SK-N-SH (cell line): ENCODE measurements at regions not wholly inside any gene's neighbourhood (a gene's known extent, or its start where the extent isn't known, plus 50 kb on each side); places are given as distances from the start of the nearest gene placed in this dataset.
A peak's percentile ranks its signal among the peaks of the same experiment; 100 is the strongest.

ENCODE experiments used
- CTCF ChIA-PET: fragments of 300-600, 350-600 bp; formaldehyde crosslinking; extraction: SDS; loops from one replicate; lab custom pipeline; 2021; lab: Yijun Ruan, JAX
- POLR2A ChIA-PET: fragments of 350-600 bp; sonication (Branson Sonifier 250); formaldehyde crosslinking; extraction: SDS; loops from one replicate; lab custom pipeline; 2020; ENCODE audit warnings: antibody characterized with exemption, inconsistent platforms; lab: Yijun Ruan, JAX
- DNase-seq: peaks from one replicate; pipeline ENCODE4 v3.0.0; 2012
- H2AFZ ChIP-seq: fragments of 200-600 bp; sonication (generic); 2 replicates; pipeline ENCODE4 v1.8.1; 2016; ENCODE audit warnings: antibody characterized with exemption, mild to moderate bottlenecking, low read depth
- H3F3A ChIP-seq: fragments of 200-600 bp; sonication (generic); replicated peaks from 2 replicates; pipeline ENCODE3; 2016; ENCODE audit warnings: antibody characterized with exemption, mild to moderate bottlenecking; ENCODE audit not compliant: insufficient read depth
- H3K27ac ChIP-seq, 2 experiments: fragments of 200-500 bp in 1 of 2; fragments of 200-600 bp in 1 of 2; sonication (Bioruptor generic) in 1 of 2; sonication (generic), shearing (Covaris generic) in 1 of 2; 2 replicates each; pipeline versions ENCODE4 v1.5.1 to v1.6.1; 2014 to 2016; ENCODE audit warnings: low read depth in 2 of 2, inconsistent platforms in 1 of 2, low read length in 1 of 2, mild to moderate bottlenecking in 1 of 2, mixed read lengths in 1 of 2
- H3K27me3 ChIP-seq: fragments of 200-600 bp; sonication (generic), shearing (Covaris generic); 2 replicates; pipeline ENCODE4 v1.6.1; 2016; ENCODE audit warnings: mixed run types; ENCODE audit not compliant: insufficient read depth
- H3K36me3 ChIP-seq, 2 experiments: fragments of 200-500 bp in 1 of 2; fragments of 200-600 bp in 1 of 2; sonication (Bioruptor generic) in 1 of 2; sonication (generic) in 1 of 2; replicated peaks in 1 of 2; 2 replicates each; pipeline versions ENCODE3 to v1.5.1; 2014 to 2016; ENCODE audit warnings: low read length in 1 of 2, mild to moderate bottlenecking in 1 of 2; ENCODE audit not compliant: insufficient read depth in 2 of 2, control insufficient read depth in 1 of 2
- H3K4me1 ChIP-seq, 2 experiments: fragments of 200-500 bp in 1 of 2; fragments of 200-600 bp in 1 of 2; sonication (Bioruptor generic) in 1 of 2; sonication (generic), shearing (Covaris generic) in 1 of 2; 2 replicates each; pipeline versions ENCODE4 v1.5.1 to v1.6.1; 2014 to 2016; ENCODE audit warnings: low read depth in 1 of 2, low read length in 1 of 2, mixed run types in 1 of 2; ENCODE audit not compliant: insufficient read depth in 2 of 2, control insufficient read depth in 1 of 2
- H3K4me2 ChIP-seq: fragments of 200-600 bp; sonication (generic), shearing (Covaris generic); 2 replicates; pipeline ENCODE4 v1.6.1; 2017; ENCODE audit warnings: mixed run types
- H3K4me3 ChIP-seq, 2 experiments: fragments of 200-500 bp in 1 of 2; fragments of 200-600 bp in 1 of 2; sonication (Bioruptor generic) in 1 of 2; sonication (generic), shearing (Covaris generic) in 1 of 2; 2 replicates each; pipeline versions ENCODE4 v1.5.1 to v1.8.1; 2014 to 2016; ENCODE audit warnings: low read depth in 2 of 2, inconsistent platforms in 1 of 2, low read length in 1 of 2, mild to moderate bottlenecking in 1 of 2, mixed read lengths in 1 of 2, moderate library complexity in 1 of 2
- H3K79me2 ChIP-seq: fragments of 200-600 bp; sonication (generic); 2 replicates; pipeline ENCODE4 v1.8.1; 2017; ENCODE audit warnings: mild to moderate bottlenecking; ENCODE audit not compliant: insufficient read depth
- H3K9ac ChIP-seq: fragments of 200-600 bp; sonication (generic); 2 replicates; pipeline ENCODE4 v1.6.1; 2017; ENCODE audit warnings: mixed run types
- H3K9me2 ChIP-seq: fragments of 200-600 bp; sonication (generic); 2 replicates; pipeline ENCODE4 v1.6.1; 2017; ENCODE audit warnings: mixed run types
- H3K9me3 ChIP-seq: fragments of 200-600 bp; sonication (generic); 2 replicates; pipeline ENCODE4 v1.6.1; 2017; ENCODE audit warnings: mixed run types, mild to moderate bottlenecking, moderate library complexity
- H4K20me1 ChIP-seq: fragments of 200-600 bp; sonication (generic); 2 replicates; pipeline ENCODE4 v1.6.1; 2017; ENCODE audit warnings: mild to moderate bottlenecking, mixed run types; ENCODE audit not compliant: insufficient read depth
- ELF1 ChIP-seq: IDR thresholded peaks from 2 replicates; pipeline ENCODE4 v1.4.0; 2012
- EP300 ChIP-seq, 2 experiments: IDR thresholded peaks; 2 replicates each; pipeline versions ENCODE4 v1.4.0 to v1.6.1; 2012; ENCODE audit warnings: borderline replicate concordance in 1 of 2, low read depth in 1 of 2, low read length in 1 of 2
- EZH2phosphoT487 ChIP-seq: fragments of 200-600 bp; sonication (generic); IDR thresholded peaks from 2 replicates; pipeline ENCODE4 v1.6.1; 2017; ENCODE audit warnings: low read depth, mixed run types, mild to moderate bottlenecking, antibody characterized with exemption, moderate library complexity, borderline replicate concordance
- FOXJ3 ChIP-seq: sonication (generic); formaldehyde crosslinking; IDR thresholded peaks from 2 replicates; pipeline ENCODE4 v1.5.1; 2020; ENCODE audit warnings: mild to moderate bottlenecking, missing genetic modification reagents
- GATA2 ChIP-seq: sonication (generic); formaldehyde crosslinking; IDR thresholded peaks from 2 replicates; pipeline ENCODE4 v1.5.0; 2020; ENCODE audit warnings: mild to moderate bottlenecking, missing genetic modification reagents
- MXI1 ChIP-seq: IDR thresholded peaks from 2 replicates; pipeline ENCODE4 v1.6.1; 2012; ENCODE audit warnings: mild to moderate bottlenecking, low read depth, low read length, improper control_type of control experiment
- NFIC ChIP-seq: IDR thresholded peaks from 2 replicates; pipeline ENCODE4 v1.4.0; 2012; ENCODE audit warnings: borderline replicate concordance
- RCOR1 ChIP-seq: fragments of 150-350 bp; IDR thresholded peaks from 2 replicates; pipeline ENCODE4 v1.6.1; 2017; ENCODE audit warnings: antibody characterized with exemption, low read length
- RFX5 ChIP-seq: IDR thresholded peaks from 2 replicates; pipeline ENCODE4 v1.6.1; 2012; ENCODE audit warnings: mild to moderate bottlenecking, improper control_type of control experiment, low read length
- SIN3A ChIP-seq: IDR thresholded peaks from 2 replicates; pipeline ENCODE4 v1.6.1; 2012; ENCODE audit warnings: low read depth, mild to moderate bottlenecking, low read length, moderate library complexity, borderline replicate concordance
- SMC3 ChIP-seq: IDR thresholded peaks from 2 replicates; pipeline ENCODE4 v1.6.1; 2012; ENCODE audit warnings: low read depth, low read length, improper control_type of control experiment
- YY1 ChIP-seq: IDR thresholded peaks from 2 replicates; pipeline ENCODE4 v1.4.0; 2012; ENCODE audit warnings: low read depth, mild to moderate bottlenecking
- WGBS: methylation state at CpG from one replicate; pipeline ENCODE4 v1.1.6; 2017; ENCODE audit warnings: low lambda C conversion rate; 5-methylcytosine and 5-hydroxymethylcytosine counted together
- TF ChIP-seq, protein P1 (sequence below): IDR thresholded peaks from 2 replicates; pipeline ENCODE4 v1.4.0; 2012; ENCODE audit warnings: low read depth, borderline replicate concordance
- TF ChIP-seq, protein P2 (sequence below): fragments of 150-350 bp; IDR thresholded peaks from 2 replicates; pipeline ENCODE4 v1.6.1; 2017; ENCODE audit warnings: antibody characterized with exemption, low read length, low read depth, borderline replicate concordance
- TF ChIP-seq, protein P3 (sequence below): fragments of 150-350 bp; IDR thresholded peaks from 2 replicates; pipeline ENCODE4 v1.6.1; 2016; ENCODE audit warnings: mild to moderate bottlenecking, low read depth, low read length

DNA sequence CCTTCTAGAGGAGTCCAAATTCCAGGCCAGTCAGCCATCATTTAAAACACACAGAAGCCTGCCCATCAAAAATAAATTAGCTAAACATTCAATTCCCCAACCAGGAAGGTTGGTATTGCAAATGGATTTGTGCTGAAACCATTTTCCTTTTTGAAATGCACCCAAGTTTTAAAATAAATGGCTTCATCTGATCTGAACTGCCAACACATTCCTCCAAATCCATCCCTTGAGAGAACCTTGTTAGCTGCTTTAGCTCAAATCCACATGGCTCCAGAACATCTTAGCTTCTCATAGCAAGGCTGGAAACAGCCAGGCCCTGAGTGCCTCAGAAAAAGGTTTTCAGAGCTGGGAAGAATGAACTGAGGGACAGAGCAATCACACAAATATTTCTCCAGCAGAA lies 306.3 kb downstream of the FZD1 start:
- Histone ChIP-seq H3K36me3 (no peaks in the 10 kb centered on the region), H3K9ac (no peak overlapping the region), H3K79me2 (no peaks in the 10 kb centered on the region), H3K4me1 (peaks cover 0 to 25% of the 10 kb centered on the region in 2 experiments; a peak in 2 of 4 replicates), H3K4me2 (no peak overlapping the region), H3K27me3 (no peaks in the 10 kb centered on the region), H2AFZ (no peak overlapping the region), H4K20me1 (no peaks in the 10 kb centered on the region), H3K27ac (no peak overlapping the region), H3K9me2 (no peaks in the 10 kb centered on the region), H3K4me3 (no peak overlapping the region), H3F3A (no peaks in the 10 kb centered on the region), H3K9me3 (no peaks in the 10 kb centered on the region)
- TF ChIP-seq GATA2 (CRISPR knock-in tag) (no peak), NFIC (no peak), FOXJ3 (no peak), EZH2phosphoT487 (no peak), YY1 (no peak), RFX5 (no peak), MXI1 (no peak), RCOR1 (no peak), SMC3 (no peak), SIN3A (no peak)
- TF ChIP-seq, protein P1, sequence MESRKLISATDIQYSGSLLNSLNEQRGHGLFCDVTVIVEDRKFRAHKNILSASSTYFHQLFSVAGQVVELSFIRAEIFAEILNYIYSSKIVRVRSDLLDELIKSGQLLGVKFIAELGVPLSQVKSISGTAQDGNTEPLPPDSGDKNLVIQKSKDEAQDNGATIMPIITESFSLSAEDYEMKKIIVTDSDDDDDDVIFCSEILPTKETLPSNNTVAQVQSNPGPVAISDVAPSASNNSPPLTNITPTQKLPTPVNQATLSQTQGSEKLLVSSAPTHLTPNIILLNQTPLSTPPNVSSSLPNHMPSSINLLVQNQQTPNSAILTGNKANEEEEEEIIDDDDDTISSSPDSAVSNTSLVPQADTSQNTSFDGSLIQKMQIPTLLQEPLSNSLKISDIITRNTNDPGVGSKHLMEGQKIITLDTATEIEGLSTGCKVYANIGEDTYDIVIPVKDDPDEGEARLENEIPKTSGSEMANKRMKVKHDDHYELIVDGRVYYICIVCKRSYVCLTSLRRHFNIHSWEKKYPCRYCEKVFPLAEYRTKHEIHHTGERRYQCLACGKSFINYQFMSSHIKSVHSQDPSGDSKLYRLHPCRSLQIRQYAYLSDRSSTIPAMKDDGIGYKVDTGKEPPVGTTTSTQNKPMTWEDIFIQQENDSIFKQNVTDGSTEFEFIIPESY = no peak
- TF ChIP-seq, protein P2, sequence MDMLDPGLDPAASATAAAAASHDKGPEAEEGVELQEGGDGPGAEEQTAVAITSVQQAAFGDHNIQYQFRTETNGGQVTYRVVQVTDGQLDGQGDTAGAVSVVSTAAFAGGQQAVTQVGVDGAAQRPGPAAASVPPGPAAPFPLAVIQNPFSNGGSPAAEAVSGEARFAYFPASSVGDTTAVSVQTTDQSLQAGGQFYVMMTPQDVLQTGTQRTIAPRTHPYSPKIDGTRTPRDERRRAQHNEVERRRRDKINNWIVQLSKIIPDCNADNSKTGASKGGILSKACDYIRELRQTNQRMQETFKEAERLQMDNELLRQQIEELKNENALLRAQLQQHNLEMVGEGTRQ = no peak
- TF ChIP-seq, protein P3, sequence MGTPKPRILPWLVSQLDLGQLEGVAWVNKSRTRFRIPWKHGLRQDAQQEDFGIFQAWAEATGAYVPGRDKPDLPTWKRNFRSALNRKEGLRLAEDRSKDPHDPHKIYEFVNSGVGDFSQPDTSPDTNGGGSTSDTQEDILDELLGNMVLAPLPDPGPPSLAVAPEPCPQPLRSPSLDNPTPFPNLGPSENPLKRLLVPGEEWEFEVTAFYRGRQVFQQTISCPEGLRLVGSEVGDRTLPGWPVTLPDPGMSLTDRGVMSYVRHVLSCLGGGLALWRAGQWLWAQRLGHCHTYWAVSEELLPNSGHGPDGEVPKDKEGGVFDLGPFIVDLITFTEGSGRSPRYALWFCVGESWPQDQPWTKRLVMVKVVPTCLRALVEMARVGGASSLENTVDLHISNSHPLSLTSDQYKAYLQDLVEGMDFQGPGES = no peak
- POLR2A ChIA-PET = no interaction called here
- no peak for DNase-seq
- CTCF ChIA-PET = interaction anchor here (1.0 kb wide), 1 partner anchor 17 kb away, joined by 4 read pairs; no protein-coding TSS in a partner anchor

DNA sequence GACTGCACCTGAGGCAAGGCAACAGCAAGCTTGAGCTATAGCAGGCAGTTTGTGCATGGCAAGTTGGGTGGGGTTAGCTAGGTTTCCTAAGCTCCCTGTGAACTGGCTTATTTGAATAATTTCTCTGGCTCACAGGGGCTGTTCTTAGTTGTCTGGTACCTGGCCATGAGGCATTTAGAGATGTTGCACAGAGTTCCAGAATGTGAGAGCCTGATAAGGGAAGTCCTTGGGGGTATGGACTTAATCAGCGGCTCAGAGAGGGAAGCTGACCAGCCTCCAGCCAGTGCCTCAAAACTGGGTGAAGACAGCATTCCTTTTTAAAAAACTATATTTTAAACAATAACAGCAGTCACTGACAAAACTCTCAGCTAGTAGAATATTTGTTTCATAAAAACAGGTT lies 307.4 kb downstream of the FZD1 start:
- no peak for DNase-seq
- Histone ChIP-seq H3K36me3 (no peaks in the 10 kb centered on the region), H3K4me3 (no peak overlapping the region), H3K79me2 (no peaks in the 10 kb centered on the region), H3K9ac (no peak overlapping the region), H3K4me1 (peaks cover 0 to 15% of the 10 kb centered on the region in 2 experiments; a peak in 2 of 4 replicates), H4K20me1 (no peaks in the 10 kb centered on the region), H3F3A (no peaks in the 10 kb centered on the region), H3K27ac (no peak overlapping the region), H2AFZ (no peak overlapping the region), H3K9me2 (no peaks in the 10 kb centered on the region), H3K27me3 (no peaks in the 10 kb centered on the region), H3K4me2 (no peak overlapping the region), H3K9me3 (no peaks in the 10 kb centered on the region)
- ChIA-PET POLR2A (no interaction called here), CTCF (interaction anchor here (0.6 kb wide), 1 partner anchor 208 kb away, joined by 3 read pairs; no protein-coding TSS in a partner anchor)
- TF ChIP-seq EP300 (IDR thresholded peaks at IDR 0.05; ENCODE audit: borderline replicate concordance in 1 of 2, low read depth in 1 of 2, low read length in 1 of 2) (0 out of 4 replicates have a peak, but pooled peaks of 1 of the 2 experiments have one; percentile 8), ELF1 (no peak)
- WGBS = 89% methylated on average over 1 of the region's 1 CpG
